Nephron progenitor cell (in vitro differentiated cells): ENCODE measurements at regions not wholly inside any gene's neighbourhood (a gene's known extent, or its start where the extent isn't known, plus 50 kb on each side); places are given as distances from the start of the nearest gene placed in this dataset.

Source experiments
- DNase-seq: peaks from one replicate; pipeline ENCODE4 v3.0.0; 2021
- H3K27ac Mint-ChIP-seq: 2 replicates; pipeline ENCODE4 v1.8.0; 2021; ENCODE audit warnings: mild to moderate bottlenecking, moderate library complexity, mixed read lengths
- H3K27me3 Mint-ChIP-seq: 2 replicates; pipeline ENCODE4 v1.8.0; 2021; ENCODE audit warnings: mild to moderate bottlenecking, low read depth, mixed read lengths; ENCODE audit not compliant: poor library complexity
- H3K36me3 Mint-ChIP-seq: 2 replicates; pipeline ENCODE4 v1.8.0; 2021; ENCODE audit warnings: low read depth, mixed read lengths
- H3K4me1 Mint-ChIP-seq: 2 replicates; pipeline ENCODE4 v1.8.0; 2021; ENCODE audit warnings: mixed read lengths
- H3K4me3 Mint-ChIP-seq: 2 replicates; pipeline ENCODE4 v1.8.0; 2021; ENCODE audit warnings: mild to moderate bottlenecking, moderate library complexity, mixed read lengths
- H3K9me3 Mint-ChIP-seq: 2 replicates; pipeline ENCODE4 v1.8.0; 2021; ENCODE audit warnings: mild to moderate bottlenecking, moderate library complexity, mixed read lengths
- CTCF ChIP-seq: fragments of 200-600 bp; sonication (generic); IDR thresholded peaks from 2 replicates; pipeline ENCODE4 v1.5.0; 2021; ENCODE audit warnings: antibody characterized with exemption

- Mint-ChIP-seq H3K4me1 (no peaks in the 10 kb centered on the region), H3K9me3 (peaks cover 94% of the 10 kb centered on the region), H3K27ac (no peak overlapping the region), H3K36me3 (peaks cover 95% of the 10 kb centered on the region), H3K27me3 (peaks cover 3% of the 10 kb centered on the region), H3K4me3 (no peak overlapping the region)
- TF ChIP-seq CTCF, result no peak
- DNase-seq, result no peak
Observed at GRCh38 chr4:123046096-123046495, 123.7 kb upstream of the NUDT6 start.

DNA sequence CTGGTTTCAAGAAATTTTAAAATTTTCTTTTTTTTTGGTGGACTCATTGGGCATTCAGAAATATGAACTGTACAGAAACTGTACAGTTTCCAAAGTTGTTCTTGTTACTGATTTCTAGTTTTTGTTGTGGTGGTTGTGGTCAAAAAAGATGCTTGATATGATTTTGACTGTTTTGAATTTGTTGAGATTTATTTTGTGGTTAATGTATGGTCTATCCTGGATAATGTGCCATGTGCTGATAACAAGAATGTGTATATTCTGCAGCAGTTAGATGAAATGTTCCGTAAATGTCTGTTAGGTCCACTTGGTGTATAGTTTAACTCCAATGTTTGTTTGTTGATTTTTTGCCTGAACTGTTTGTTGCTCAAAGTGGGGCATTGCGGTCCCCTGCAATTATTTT, 127.6 kb upstream of the NUDT6 start:
- H3K27me3 Mint-ChIP-seq, result peaks cover 3% of the 10 kb centered on the region
- H3K36me3 Mint-ChIP-seq, result peaks cover 94% of the 10 kb centered on the region
- TF ChIP-seq CTCF, result no peak
- no peak for DNase-seq
- H3K4me1 Mint-ChIP-seq, result no peaks in the 10 kb centered on the region
- H3K27ac Mint-ChIP-seq, result no peak overlapping the region
- H3K9me3 Mint-ChIP-seq, result peaks cover 83% of the 10 kb centered on the region
- H3K4me3 Mint-ChIP-seq, result no peak overlapping the region

- TF ChIP-seq CTCF, result no peak
- H3K9me3 Mint-ChIP-seq, result peaks cover 69% of the 10 kb centered on the region
- H3K4me1 Mint-ChIP-seq, result no peaks in the 10 kb centered on the region
- no peak overlapping the region for H3K4me3 Mint-ChIP-seq
- peaks cover 80% of the 10 kb centered on the region for H3K36me3 Mint-ChIP-seq
- no peak for DNase-seq
- H3K27me3 Mint-ChIP-seq, result peaks cover 2% of the 10 kb centered on the region
- no peak overlapping the region for H3K27ac Mint-ChIP-seq
Observed at GRCh38 chr4:123052007-123052406, 129.6 kb upstream of the NUDT6 start.

DNA sequence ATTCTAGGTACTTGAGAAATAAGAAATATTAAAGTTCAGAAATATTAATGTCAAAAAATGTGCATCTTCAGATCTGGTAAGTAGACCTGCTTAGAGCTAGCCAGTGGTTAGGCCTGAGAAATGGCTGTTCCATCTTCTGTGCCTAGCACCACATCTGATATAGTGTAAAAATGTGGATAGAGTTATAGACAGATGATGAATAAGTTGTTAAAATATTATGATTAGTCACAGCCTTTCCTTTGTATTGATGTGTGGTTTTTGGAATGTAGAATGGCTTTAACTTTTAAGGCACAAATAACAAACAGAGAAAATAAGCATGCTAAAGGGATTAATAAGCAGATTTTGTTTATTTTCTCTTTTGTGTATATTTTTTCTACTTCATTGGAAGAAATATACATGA, 133.5 kb upstream of the NUDT6 start:
- no peak for DNase-seq
- no peak overlapping the region for H3K4me3 Mint-ChIP-seq
- H3K36me3 Mint-ChIP-seq, result peaks cover 74% of the 10 kb centered on the region
- peaks cover 3% of the 10 kb centered on the region for H3K27me3 Mint-ChIP-seq
- H3K4me1 Mint-ChIP-seq, result no peaks in the 10 kb centered on the region
- H3K27ac Mint-ChIP-seq, result peak overlapping the region; percentile 55
- no peak for TF ChIP-seq CTCF
- H3K9me3 Mint-ChIP-seq, result peaks cover 50% of the 10 kb centered on the region

DNA sequence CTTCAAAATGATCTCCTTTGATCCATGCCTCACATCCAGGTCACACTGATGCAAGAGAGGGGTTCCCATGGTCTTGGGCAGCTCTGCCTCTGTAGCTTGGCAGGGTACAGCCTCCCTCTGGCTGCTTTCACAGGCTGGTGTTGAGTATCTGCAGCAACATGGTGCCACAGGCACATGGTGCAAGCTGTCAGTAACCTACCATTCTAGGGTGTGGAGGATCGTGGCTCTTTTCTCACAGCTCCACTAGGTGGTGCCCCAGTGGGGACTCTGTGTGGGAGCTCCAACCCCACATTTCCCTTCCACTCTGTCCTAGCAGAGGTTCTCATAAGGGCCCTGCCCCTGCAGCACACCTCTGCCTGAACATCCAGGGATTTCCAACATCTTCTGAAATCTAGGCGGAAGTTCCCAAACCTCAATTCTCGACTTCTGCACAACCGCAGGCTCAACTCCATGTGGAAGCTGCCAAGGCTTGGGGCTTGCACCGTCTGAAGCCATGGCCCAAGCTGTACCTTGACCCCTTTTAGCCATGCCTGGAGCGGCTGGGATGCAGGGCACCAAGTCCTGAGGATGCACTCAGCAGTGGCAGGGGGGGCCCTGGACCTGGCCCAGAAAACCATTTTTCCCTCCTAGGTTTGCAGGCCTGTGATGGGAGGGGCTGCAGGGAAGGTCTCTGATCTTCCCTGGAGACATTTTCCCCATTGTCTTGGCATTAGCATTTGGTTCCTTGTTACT, 137.8 kb upstream of the NUDT6 start:
- DNase-seq, result no peak
- TF ChIP-seq CTCF, result no peak
- Mint-ChIP-seq H3K36me3 (peaks cover 49% of the 10 kb centered on the region), H3K27ac (no peak overlapping the region), H3K27me3 (peaks cover 3% of the 10 kb centered on the region), H3K9me3 (peaks cover 23% of the 10 kb centered on the region), H3K4me1 (no peaks in the 10 kb centered on the region), H3K4me3 (no peak overlapping the region)

DNA sequence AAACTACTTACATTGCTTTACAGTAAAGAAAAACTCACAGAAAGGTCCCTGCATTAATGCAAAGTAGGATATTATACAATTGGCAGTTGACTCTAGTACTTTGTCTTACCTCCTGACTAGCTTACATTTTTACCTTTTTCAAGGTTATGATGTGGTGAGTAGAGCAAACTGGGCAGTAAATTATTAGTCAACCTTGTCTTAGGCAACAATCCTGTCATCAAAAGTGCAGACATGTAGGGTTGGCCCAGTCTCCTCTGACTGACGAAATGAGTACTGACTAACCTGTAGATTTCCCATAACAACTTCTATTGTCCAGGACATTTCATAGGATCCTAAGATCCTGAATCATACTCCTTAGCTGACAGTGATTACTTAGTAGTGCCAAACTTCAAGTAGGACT, 142.0 kb upstream of the NUDT6 start:
- Mint-ChIP-seq H3K36me3 (peaks cover 26% of the 10 kb centered on the region), H3K27ac (no peak overlapping the region), H3K9me3 (peaks cover 11% of the 10 kb centered on the region), H3K27me3 (peaks cover 3% of the 10 kb centered on the region), H3K4me3 (no peak overlapping the region), H3K4me1 (no peaks in the 10 kb centered on the region)
- no peak for TF ChIP-seq CTCF
- DNase-seq, result no peak
